GM21737 (cell line): ENCODE measurements at regions not wholly inside any gene's neighbourhood (a gene's known extent, or its start where the extent isn't known, plus 50 kb on each side); places are given as distances from the start of the nearest gene placed in this dataset.
"Not testable (repeated sequence)": the region's sequence is repeated elsewhere in the genome, so short reads cannot be mapped to it uniquely, and the experiment has no call there.

Experiments
- ATAC-seq: cut with Tn5 transposase; IDR thresholded peaks from one replicate; pipeline ENCODE4 v1.9.1; 2021; ENCODE audit warnings: mild to moderate bottlenecking, moderate library complexity; ENCODE audit not compliant: unreplicated experiment

- no peak for ATAC-seq
These were observed 103.3 kb upstream of the FGGY start for GRCh38 chr1:59193443-59194093.

- no peak for ATAC-seq
These were observed 102.3 kb upstream of the FGGY start for GRCh38 chr1:59194621-59195020.

GRCh38 chr1:59195151-59195550 lies 101.7 kb upstream of the FGGY start:
- ATAC-seq = no peak

GRCh38 chr1:59198564-59198963 lies 98.3 kb upstream of the FGGY start:
- no peak for ATAC-seq

- ATAC-seq = no peak
These were observed 97.7 kb upstream of the FGGY start for GRCh38 chr1:59199147-59199546.

- no peak for ATAC-seq
These were observed 97.0 kb upstream of the FGGY start for GRCh38 chr1:59199719-59200376.

GRCh38 chr1:59201341-59201740 lies 95.6 kb upstream of the FGGY start:
- no peak for ATAC-seq

GRCh38 chr1:59202455-59202854 lies 94.4 kb upstream of the FGGY start:
- no peak for ATAC-seq

- no peak for ATAC-seq
These were observed 92.9 kb upstream of the FGGY start for GRCh38 chr1:59204001-59204400.

GRCh38 chr1:59206616-59207015 lies 90.3 kb upstream of the FGGY start:
- not testable (repeated sequence) for ATAC-seq

GRCh38 chr1:59210430-59210829 lies 86.5 kb upstream of the FGGY start:
- ATAC-seq = not testable (repeated sequence)

- no peak for ATAC-seq
These were observed 84.2 kb upstream of the FGGY start for GRCh38 chr1:59212706-59213105.

GRCh38 chr1:59214248-59215208 lies 82.4 kb upstream of the FGGY start:
- no peak for ATAC-seq

GRCh38 chr1:59215766-59216291 lies 81.1 kb upstream of the FGGY start:
- no peak for ATAC-seq

GRCh38 chr1:59217439-59217838 lies 79.5 kb upstream of the FGGY start:
- ATAC-seq = not testable (repeated sequence)

- ATAC-seq = no peak
These were observed 78.2 kb upstream of the FGGY start for GRCh38 chr1:59218521-59219236.

GRCh38 chr1:59219916-59220315 lies 77.0 kb upstream of the FGGY start:
- ATAC-seq = no peak

GRCh38 chr1:59220356-59220755 lies 76.5 kb upstream of the FGGY start:
- no peak for ATAC-seq

GRCh38 chr1:59223198-59223597 lies 73.7 kb upstream of the FGGY start:
- ATAC-seq = no peak

- ATAC-seq = no peak
These were observed 72.8 kb upstream of the FGGY start for GRCh38 chr1:59223989-59224634.
